GM19438 (cell line): ENCODE measurements at regions not wholly inside any gene's neighbourhood (a gene's known extent, or its start where the extent isn't known, plus 50 kb on each side); places are given as distances from the start of the nearest gene placed in this dataset.

ENCODE experiments used
- ATAC-seq: cut with Tn5 transposase; IDR thresholded peaks from one replicate; pipeline ENCODE4 v1.9.1; 2021; ENCODE audit warnings: low read depth; ENCODE audit not compliant: unreplicated experiment

DNA sequence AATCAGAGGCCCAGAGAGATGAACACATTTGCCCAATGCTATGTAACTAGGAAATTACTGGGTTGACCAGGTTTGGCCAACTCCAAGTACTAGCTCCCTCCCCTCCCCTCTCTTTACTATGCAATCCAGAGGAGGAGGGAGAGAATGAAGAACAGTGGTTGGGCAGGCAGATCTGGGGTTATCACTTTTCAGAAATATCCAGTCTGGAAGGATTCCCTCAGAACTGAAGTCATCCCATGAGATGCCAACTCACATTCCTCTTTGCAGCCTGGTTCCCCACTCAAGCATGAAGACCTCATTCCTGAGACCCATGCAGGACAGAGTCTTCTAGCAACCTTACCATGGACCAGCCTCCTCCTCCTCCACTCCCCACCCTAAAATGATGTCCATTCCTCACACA lies 201.1 kb downstream of the TLE3 start:
- ATAC-seq, result no peak

DNA sequence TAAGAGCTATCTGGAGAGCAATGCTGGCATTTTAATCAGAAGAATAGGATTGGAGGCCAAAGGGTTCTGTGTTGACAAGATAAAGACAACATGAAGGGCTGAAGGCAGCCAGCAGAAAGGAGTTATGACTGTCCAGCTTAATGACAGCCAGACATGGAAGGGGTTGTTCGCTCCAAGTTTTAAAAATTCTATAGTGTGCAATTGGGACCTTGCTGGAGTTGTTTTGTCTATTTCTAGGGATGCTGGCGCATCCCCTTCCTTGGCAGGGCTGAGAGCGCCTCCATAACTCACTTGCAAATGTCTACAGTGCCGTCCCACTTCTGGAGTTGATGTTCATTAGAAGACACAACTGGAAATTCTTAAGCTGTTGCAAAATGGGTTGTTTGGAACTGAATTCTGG lies 200.7 kb downstream of the TLE3 start:
- no peak for ATAC-seq

DNA sequence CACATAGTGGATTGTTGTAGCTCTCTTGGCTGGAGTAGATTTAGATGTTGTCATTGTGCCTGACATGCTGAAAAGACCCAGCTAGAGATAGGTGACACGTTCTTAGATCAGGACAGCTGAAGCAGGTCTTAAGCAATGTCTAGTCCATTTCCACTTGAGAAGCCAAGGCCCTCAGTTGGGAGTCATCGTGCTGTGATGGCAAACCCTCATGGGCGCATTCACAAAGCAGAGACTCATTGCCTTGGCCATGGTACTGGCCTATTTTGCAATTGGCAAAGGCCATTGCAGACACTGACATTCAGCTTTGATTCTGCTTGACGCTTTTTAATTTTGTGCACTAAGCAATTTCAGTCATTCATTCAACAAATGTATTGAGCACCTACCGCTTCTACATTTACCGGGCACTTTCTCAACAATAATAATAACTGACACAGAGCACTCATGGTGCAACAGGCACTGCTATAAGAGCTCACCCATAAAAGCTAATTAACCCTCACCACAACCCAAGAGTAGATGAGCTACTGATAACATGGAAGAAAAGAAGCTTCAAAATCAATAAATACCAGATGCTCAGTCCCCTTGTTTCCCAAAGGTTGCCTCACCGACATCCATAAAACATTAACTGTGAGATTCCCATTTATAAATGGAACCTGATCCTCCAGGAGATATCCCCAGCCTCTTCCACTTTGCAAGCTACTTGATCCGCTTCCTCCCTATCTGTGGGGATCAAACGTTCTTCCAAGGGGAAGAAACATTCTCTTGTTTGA lies 200.1 kb downstream of the TLE3 start:
- no peak for ATAC-seq

DNA sequence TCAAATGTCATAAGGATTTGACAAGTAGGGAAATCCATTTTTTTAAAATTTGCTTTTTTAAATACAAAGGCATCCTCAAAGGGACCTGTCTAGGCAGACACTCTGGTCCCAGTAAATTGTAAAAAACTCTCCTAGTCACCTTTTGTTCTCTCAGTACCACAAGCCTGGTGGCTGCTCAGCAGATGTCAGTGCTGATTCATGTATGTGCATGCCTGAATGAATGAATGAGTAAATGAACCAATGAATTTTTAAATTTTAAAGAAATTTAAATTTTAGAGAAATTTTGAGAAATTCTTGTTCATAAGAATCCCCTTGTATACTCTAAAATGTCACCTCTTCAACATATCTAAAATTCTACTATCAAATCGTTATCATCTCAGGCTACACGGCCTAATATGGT lies 199.5 kb downstream of the TLE3 start:
- ATAC-seq, result no peak

DNA sequence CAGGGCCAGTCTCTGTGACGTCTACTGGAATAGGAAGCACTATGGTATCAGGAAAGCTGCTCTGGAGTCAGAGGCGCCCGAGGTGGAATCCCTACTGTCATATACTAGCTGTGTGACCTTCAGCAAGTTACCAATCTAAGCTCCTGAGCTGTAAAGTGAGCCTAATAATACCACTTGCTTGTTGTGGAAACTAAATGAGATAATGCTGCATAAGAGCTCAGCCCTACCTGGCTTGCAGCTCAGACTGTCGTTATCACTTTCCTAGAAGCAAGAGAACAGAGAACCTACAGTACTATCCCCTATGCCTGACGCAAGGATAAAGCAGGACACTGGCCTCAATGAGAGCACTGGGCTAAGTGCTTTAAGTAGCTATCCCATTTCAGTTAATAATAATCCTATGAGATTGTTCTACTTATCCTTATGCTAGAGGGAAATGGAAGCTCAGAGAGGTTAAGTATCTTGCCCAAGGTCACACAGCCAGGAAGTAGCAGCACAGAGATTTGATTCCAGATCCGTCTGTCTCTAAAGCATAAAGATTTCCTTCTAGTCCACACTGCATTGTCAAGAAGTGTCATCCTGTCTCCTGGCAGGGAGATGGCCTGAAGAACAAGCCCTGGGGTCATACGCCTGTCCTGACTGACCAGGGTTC lies 195.2 kb downstream of the TLE3 start:
- ATAC-seq, result no peak

DNA sequence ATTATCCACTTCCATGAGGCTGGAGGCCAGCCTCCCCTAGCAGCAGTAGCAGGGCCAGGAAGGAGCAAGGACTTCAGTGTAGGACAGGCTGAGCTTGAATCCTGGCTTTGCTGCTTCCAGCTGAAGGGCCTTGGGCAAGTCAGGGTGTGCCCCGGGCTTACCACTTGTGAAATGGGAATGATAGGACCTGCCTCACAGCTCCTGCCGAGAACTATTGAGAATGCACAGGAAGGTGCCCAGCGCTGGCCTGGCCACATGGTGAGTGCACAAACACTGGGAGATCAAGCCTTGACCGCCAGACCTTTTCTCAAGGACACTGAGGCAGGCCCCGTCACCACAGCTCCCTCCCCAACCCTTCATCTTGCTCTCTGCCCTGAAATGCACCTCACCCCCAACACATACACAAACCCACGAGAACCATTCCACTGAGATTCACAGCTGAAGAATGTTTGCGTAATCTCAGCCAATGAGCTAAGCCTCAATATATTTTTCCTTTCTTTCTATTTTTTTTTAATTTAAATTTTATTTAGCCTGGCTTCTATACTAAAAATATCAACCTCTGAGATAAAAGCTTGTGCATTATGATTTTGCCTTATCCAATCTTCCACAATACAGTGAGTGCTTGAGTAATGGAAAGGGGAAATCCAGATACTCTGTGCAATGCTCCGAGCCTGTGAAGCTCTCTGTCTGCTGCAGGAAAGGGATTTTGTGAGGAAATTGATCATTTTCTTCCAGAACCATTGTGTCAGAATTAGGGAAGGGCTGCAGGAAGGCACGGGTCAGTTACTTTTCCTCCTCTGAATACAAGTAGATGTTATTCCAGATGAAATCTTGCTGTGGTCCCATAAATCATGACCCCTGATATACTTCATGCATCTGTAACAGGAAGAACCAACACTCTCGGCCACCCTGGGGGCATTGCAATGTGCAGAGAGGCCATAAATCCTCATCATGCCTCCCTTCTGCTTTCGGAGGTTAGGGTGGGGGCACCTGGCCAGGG lies 193.9 kb downstream of the TLE3 start:
- ATAC-seq, result no peak

DNA sequence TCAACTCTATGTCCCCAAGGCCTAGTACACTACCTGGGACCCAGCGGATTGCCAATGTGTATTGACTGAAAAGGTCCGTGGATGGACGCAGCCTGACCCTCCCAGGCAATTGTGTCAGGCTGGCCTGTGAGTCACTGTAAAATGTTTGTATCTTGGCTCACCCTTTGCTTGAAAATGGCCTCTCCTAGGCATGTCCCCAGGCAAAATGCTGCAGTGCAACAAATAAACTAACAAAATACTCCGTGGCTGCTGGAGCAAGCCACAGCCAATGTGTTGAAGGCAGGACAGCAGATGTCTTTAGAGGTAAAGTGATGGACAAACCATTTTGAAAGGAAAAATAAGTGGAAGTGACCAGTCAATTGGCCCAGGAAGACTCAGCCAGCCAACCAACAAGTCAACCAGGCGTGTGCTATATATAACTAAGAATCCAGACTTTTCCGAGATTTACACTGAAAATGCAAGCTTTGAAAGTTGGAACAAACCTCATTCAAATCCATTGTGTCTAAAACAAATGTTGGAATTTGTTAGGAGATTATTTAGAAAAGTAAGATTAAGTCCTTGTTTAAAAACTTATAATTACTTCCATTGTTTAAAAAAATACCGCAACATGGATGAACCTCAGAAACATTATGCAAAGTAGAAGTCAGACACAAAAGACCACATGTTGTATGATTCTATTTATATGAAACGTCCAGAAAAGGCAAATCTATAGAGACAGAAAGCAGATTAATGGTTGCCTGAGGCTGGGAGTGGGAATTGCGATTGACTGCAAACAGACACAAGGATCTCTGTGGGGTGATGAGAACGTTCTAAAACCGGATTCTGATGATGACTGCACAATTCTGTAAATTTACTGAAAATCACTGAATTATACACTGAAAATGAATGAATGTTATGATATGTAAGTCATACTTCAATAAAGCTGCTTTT lies 191.2 kb downstream of the TLE3 start:
- no peak for ATAC-seq

DNA sequence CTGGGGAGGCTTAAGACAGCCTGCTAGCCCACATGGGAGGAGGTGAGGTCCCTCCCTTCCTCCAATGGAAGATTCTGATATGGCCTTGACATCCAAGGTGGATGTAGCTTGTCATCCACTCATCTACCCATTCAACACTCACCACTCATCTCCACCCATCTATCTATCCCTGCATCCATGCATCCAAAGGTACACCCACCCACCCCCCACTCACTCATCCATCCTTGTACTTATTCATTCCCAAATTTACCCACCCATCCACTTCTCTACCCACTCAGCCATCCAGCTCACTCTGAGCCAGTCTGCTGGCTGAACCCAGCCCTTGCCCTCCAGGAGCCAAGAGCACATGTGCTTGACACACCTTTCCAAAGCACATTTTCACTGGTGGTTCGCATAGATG lies 189.7 kb downstream of the TLE3 start:
- no peak for ATAC-seq

DNA sequence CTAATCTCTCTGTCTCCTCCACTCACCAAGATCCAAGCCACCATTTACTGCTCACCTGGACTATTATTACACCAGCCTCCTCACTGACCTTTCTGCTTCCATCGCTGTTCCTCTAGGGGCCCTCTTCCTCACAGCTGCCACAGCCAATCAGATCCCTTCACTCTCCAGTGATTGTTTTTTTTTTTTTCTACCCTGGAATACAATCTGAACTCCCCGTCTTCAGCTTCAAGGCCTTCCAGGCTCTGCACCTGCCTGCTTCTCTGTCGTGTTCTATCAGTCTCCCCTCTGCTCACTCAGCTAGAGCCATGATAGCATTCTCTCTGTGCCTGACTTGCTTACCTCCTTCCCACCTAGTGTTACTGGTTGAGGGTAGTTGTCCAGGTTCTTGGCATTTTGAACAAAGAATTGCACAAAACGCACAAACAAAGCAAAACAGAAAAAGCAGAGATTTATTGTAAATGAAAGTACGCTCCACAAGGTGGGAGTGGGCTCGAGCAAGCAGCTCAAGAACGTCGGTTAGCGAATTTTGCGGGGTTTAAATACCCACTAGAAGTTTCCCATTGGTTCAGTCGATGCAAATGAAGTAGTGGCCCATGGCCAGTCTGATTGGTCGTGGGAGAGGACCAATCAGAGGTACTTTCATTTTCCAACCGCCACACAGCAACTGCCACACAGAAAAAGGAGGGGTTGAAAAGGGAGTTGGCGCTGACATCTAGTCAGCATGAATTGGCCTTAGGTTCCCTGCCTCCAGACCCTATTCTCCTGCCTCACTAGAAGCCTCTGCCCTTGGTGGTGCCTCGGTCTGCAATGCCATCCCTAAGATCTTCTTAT lies 188.9 kb downstream of the TLE3 start:
- ATAC-seq, result no peak

DNA sequence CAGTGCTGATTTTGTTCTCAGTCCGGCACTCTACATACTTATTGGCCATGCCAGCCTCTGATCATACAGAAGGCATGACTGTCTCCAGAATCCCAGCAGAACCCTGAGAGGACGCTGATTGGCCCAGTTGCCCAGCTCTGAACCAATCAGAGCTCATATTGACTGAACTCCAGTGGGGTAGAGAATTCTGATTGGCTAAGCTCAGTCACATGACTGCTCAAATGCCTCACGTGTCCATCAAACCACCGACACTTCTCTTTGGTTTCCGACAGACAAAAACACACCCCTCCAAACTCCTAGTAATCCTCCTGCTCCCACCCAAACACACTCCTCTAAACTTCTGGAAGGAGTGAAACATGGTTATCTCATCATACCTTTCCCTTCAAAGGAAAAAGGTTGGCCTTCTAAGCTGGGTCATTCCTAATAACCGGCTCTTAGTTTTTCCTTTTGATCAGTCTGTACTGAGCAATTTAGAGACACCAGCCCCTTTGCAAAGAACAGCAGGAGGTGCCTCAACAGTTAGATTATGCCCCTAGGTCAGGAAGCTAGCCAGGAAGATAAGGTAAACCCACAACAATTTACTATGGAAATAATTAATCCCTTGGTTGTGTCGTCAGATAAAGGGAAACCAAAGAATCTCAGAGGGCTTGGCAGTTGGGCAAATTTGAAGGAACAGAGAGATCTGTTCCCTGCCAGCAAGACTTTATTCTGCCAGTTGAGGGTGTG lies 187.8 kb downstream of the TLE3 start:
- no peak for ATAC-seq

DNA sequence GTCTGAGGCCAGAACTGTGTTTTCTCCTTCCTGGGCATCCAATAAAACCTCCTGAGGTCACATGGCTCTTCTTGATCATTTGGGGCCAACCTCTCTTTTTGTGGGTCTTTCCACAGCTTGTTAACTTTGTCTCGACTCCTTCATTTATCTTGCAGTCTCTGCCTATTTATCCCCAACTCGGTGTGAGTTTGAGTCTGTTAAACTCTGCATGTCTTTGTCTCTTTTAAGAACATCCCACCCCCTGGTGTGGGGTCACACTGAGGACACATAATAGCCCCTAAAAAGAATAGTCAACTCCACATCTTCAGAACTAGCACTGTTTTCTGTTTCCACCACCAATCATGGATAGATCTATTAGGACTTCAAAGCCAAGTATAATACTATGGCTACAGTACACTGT lies 187.2 kb downstream of the TLE3 start:
- no peak for ATAC-seq

DNA sequence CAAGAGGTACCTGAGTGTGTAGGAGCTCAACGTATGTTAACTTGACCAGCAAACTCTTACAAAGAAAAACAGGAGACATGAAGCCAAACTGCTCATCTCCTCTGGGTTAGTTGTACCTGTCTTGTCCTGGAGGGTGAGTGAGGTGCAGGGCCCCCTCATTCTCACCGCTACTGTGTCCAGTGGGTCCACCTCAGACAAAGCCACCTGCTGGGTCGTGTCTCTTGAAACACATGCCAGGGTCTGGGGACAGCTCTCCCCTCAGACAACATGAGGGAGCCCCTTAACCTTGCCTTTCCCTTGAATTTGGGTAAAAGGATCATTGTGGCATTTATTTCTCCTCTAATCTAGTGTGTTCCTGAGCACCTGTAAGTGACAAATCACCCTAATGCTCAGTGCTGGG lies 185.6 kb downstream of the TLE3 start:
- ATAC-seq, result no peak

DNA sequence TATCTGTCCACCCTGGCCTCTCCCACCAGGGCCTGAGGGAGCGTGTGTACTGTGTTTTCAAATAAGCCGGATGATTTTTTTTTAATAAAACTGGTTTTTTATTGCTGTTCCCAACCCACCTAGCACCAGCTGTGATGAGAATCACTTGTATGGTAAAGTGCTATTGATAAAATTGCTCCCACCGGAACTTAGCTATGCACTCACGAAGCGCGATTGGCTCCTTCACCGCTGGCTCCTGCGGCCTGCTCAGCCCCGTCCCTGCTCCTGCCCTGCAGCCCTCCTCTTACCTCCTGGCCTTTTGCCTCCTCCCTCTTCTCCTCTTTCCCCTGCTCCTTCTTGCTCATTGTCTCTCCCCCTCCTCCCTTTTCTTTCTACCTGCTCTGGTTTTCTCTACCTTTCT lies 183.7 kb downstream of the TLE3 start:
- ATAC-seq, result no peak

DNA sequence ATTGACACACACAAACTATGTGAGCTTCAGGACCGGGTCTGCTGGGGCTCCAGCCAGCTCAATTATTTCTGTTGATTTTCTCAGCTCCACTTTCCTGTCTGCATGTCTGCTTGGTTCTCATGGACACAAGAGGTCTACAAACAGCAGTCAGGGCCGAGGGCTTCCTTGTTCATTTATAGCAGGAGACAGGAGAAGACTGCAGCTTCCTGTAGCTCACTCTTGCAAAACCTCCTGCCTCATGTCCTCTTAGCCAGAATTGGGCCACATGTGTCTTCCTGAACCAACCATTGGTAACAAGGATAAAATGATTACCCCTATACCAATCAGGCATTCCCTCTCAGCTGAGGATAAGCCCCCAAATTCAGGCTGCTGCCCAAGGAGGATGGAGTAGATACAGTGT lies 182.8 kb downstream of the TLE3 start:
- no peak for ATAC-seq

DNA sequence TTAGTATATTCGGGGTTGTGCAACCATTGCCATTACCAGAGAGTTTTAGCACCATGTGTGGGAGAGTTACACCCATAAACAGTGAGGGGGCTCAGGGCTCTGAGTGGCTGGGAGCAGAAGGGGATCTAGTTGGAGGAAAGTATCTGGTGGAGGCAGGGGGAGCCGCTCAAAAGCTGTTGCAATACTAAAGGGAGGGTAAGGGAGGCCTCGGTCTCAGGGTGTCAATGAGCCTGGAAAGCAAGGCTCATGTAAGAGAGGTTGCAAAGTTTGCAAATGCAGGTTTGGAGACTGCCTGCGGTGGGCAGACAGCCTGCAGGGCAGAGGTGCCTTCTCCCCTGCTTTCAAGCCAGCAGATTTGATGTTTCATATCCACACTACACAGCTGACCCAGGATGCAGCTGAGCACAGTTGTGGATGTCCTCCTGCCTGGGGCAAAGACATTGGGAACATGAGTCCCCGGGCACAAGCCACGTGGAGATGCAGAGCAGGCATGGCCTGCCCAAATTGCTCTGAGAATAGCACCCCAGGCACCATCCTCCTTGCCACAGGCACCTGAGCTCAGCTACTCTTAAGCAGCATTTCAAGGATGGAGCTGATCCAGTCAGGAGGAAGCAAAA lies 181.4 kb downstream of the TLE3 start:
- no peak for ATAC-seq

DNA sequence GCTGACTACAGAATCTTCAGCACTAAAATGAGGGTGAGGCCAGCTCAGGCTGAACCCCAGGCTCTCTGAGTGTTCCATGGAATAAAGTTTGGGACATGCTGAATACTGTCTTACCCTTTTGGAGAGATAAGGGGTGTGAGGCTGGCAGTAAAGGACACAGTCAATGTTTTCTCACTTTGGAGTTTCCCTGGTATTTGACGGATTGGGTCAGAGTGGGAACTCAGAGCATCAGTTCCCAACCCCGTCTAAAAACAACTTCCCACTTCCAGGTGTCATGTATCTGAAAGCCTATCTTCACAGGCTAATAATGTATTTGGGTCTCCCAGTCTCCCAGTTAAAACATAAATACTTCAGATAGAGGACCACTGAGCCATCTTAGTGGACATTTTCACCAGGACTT lies 180.7 kb downstream of the TLE3 start:
- ATAC-seq, result no peak

DNA sequence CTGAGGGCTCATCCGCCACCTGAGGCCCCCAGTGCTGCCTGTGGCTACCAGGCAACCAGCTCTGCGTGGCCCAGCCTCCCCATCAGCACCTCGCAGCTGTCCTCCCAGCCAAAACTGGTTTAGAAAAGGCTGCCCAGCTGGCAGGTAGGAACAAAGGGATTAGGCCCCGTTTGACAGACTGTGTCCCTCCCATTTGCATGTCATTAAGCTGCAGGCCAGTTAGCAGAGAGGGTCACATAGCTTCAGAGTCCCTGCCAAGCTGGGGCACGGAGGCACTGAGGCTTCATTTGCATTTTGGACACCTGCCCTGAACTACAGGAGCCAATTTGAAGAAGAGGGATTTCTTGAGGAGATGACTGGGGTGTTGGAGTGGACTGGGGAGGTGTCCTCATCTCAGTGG lies 177.9 kb downstream of the TLE3 start:
- no peak for ATAC-seq

DNA sequence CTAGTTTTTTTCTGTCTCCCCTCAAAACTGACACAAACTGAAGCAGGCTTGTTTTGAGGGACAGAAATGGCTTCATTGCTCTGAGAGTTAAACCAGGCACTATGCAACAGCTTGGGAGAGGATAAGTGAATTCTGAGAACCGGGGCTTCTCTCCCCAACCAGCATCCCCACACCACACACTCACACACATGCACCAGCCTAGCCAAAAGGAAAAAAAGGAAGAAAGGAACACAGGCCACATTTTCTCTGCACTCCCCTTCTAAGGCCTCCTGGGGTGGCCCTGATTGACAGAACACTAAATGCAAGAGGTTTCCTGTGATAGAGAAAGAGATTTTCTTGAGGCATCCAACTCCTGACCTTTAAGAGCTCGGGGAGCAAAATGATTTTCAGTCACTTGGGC lies 177.5 kb downstream of the TLE3 start:
- ATAC-seq, result no peak
